Gastrocnemius medialis (tissue), 4 donors: ENCODE measurements at regions not wholly inside any gene's neighbourhood (a gene's known extent, or its start where the extent isn't known, plus 50 kb on each side); places are given as distances from the start of the nearest gene placed in this dataset.
A peak's percentile ranks its signal among the peaks of the same experiment; 100 is the strongest.

Source experiments
- ATAC-seq, 2 donors: fragments of 150-250 bp; one replicate each; pipeline ENCODE4 v1.9.1; 2016
- DNase-seq, 2 donors: peaks; one replicate each; pipeline ENCODE4 v3.0.0-alpha.2; 2019
- H3K27ac ChIP-seq, 4 donors: fragments of 200-600 bp; sonication (generic); 1 replicate in 1 of 4; 2 replicates in 3 of 4; pipeline ENCODE4 v1.5.1; 2016 to 2018; ENCODE audit warnings: mild to moderate bottlenecking in 2 of 4, moderate library complexity in 1 of 4
- H3K27me3 ChIP-seq, 3 donors: fragments of 200-600 bp; sonication (generic) in 2 of 3; 1 replicate in 1 of 3; 2 replicates in 2 of 3; pipeline versions ENCODE4 v1.5.1 to v1.6.0; 2016 to 2019; ENCODE audit warnings: mild to moderate bottlenecking in 1 of 3, moderate library complexity in 1 of 3
- H3K36me3 ChIP-seq, 2 donors: fragments of 200-600 bp; sonication (generic) in 1 of 2; one replicate each; pipeline ENCODE4 v1.5.1; 2017 to 2018
- H3K4me1 ChIP-seq, 2 donors: fragments of 200-600 bp; sonication (generic) in 1 of 2; one replicate each; pipeline ENCODE4 v1.5.1; 2016 to 2017; ENCODE audit warnings: mild to moderate bottlenecking in 2 of 2
- H3K4me3 ChIP-seq, 4 donors: fragments of 200-600 bp; sonication (generic) in 3 of 4; 1 replicate in 1 of 4; 2 replicates in 3 of 4; pipeline ENCODE4 v1.5.1; 2016 to 2019; ENCODE audit warnings: mild to moderate bottlenecking in 2 of 4
- H3K9me3 ChIP-seq, 3 donors: fragments of 200-600 bp; sonication (generic) in 2 of 3; 1 replicate in 1 of 3; 2 replicates in 2 of 3; pipeline ENCODE4 v1.5.1; 2016 to 2019
- POLR2A ChIP-seq, 2 donors: fragments of 450-650 bp; IDR thresholded peaks; one replicate each; pipeline ENCODE4 v1.6.1; 2017; ENCODE audit warnings: antibody characterized with exemption in 2 of 2, mild to moderate bottlenecking in 2 of 2, moderate library complexity in 2 of 2
- in situ Hi-C, 4 donors: fragments of 200-750 bp; cut with MboI; loops; one replicate each; pipeline versions ENCODE4 v1.15.0 to v1.8.0; 2017; ENCODE audit warnings: low sequenced_read_pairs in 4 of 4
- intact Hi-C: fragments of 100-400 bp; cut with DNase I; formaldehyde crosslinking; loops from one replicate; pipeline ENCODE4 v1.15.1; 2023; ENCODE audit warnings: low total_unique reads
- TF ChIP-seq, protein P1 (sequence below), 5 experiments: fragments of 450-650 bp in 3 of 5; fragments of 200-600 bp in 2 of 5; sonication (generic) in 2 of 5; IDR thresholded peaks in 4 of 5; conservative IDR thresholded peaks in 1 of 5; 1 replicate in 4 of 5; 2 replicates in 1 of 5; pipeline ENCODE4 v1.5.1; 2016 to 2019; ENCODE audit warnings: antibody characterized with exemption in 5 of 5, mild to moderate bottlenecking in 3 of 5, moderate library complexity in 3 of 5

DNA sequence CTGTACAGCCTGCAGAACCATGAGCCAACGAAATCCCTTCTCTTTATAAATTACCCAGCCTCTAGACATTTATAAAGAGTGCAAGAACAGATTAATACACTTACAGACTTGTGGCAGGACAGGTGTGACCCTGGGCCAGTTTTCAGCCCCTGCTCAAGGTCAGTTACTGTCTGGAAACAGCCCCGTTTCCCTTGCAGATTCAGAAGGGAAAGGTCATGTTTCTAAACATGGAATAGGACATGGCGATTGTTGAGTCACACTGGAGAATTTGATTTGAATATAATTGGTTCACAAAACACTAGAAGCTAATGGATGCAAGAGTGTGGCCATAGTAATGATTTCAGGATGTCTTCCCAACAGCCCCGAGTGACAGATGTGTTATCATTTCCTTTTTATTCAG is 248.8 kb downstream of the DLL1 start:
- intact Hi-C loops (loop anchor here (5.0 kb wide), 3 partner anchors 40 to 480 kb away; no protein-coding TSS in a partner anchor), in situ Hi-C loops (loop anchor here in 1 of 4 donors (25.0 kb wide), 1 partner anchor 245 kb away; the partner anchor contains the start of gene DLL1)
- DNase-seq (peak in 1 of 2 donors; percentile 42), ATAC-seq (peak; percentile 14 to 55)
- H3K27me3 ChIP-seq: no peaks in the 10 kb centered on the region
- no peak overlapping the region for H3K4me3 ChIP-seq
- peak overlapping the region in 3 of 4 donors; percentile 70 to 77 (median 77) for H3K27ac ChIP-seq
- H3K9me3 ChIP-seq: no peaks in the 10 kb centered on the region
- peaks cover 29 to 40% of the 10 kb centered on the region in 2 donors for H3K4me1 ChIP-seq
- H3K36me3 ChIP-seq: no peaks in the 10 kb centered on the region
- TF ChIP-seq POLR2A (IDR thresholded peaks at IDR 0.05): no peak
- TF ChIP-seq, protein P1, sequence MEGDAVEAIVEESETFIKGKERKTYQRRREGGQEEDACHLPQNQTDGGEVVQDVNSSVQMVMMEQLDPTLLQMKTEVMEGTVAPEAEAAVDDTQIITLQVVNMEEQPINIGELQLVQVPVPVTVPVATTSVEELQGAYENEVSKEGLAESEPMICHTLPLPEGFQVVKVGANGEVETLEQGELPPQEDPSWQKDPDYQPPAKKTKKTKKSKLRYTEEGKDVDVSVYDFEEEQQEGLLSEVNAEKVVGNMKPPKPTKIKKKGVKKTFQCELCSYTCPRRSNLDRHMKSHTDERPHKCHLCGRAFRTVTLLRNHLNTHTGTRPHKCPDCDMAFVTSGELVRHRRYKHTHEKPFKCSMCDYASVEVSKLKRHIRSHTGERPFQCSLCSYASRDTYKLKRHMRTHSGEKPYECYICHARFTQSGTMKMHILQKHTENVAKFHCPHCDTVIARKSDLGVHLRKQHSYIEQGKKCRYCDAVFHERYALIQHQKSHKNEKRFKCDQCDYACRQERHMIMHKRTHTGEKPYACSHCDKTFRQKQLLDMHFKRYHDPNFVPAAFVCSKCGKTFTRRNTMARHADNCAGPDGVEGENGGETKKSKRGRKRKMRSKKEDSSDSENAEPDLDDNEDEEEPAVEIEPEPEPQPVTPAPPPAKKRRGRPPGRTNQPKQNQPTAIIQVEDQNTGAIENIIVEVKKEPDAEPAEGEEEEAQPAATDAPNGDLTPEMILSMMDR (IDR thresholded peaks at IDR 0.05 in 4 of 5, conservative IDR thresholded peaks at IDR 0.05 in 1 of 5): no peak

DNA sequence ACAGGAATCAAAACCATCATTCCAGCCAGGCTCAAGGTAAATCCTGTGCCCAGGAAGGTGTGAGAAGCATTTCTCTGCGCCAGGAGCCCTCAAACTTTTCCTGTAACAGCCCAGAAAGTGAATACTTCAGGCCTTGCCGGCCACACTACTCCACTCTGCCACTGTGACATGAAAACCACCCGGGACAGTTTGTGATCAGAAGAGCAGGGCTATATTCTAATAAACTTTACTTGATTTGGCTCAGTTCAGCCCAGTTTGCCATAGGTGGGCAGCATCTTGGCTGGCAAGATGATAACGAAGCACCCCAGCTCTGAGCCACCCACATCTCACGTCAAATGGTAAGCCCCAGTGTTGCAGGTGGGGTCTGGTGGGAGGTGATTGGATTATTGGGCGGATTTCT is 249.4 kb downstream of the DLL1 start:
- TF ChIP-seq, protein P1 (IDR thresholded peaks at IDR 0.05 in 4 of 5, conservative IDR thresholded peaks at IDR 0.05 in 1 of 5): no peak
- no peak for TF ChIP-seq POLR2A (IDR thresholded peaks at IDR 0.05)
- Histone ChIP-seq H3K36me3 (no peaks in the 10 kb centered on the region), H3K9me3 (no peaks in the 10 kb centered on the region), H3K4me3 (no peak overlapping the region), H3K27me3 (no peaks in the 10 kb centered on the region), H3K27ac (peak overlapping the region in 3 of 4 donors; percentile 70 to 77 (median 77)), H3K4me1 (peaks cover 26 to 38% of the 10 kb centered on the region in 2 donors)
- intact Hi-C loops: loop anchor here (5.0 kb wide), 3 partner anchors 41 to 481 kb away; no protein-coding TSS in a partner anchor
- in situ Hi-C loops: loop anchor here in 1 of 4 donors (25.0 kb wide), 1 partner anchor 246 kb away; the partner anchor contains the start of gene DLL1
- ATAC-seq: no peak
- no peak for DNase-seq

DNA sequence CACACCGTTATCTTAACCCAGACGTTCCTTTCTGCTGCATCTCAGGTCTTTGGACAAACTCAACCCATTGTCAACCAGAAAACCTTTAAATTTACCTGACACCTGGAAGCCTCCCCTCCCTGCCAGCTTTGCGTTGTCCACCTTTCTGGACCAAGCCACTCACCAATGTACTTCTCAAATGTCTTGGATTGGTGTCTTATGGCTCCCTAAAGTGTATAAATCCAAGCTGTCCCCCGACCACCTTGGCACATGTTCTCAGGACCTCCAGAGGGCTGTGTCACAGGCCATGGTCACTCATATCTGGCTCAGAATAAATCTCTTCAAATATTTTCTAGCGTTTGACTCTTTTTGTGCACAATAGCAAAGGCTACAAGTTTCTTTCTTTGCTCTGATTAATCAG is 250.0 kb downstream of the DLL1 start:
- intact Hi-C loops: loop anchor here (5.0 kb wide), 3 partner anchors 41 to 481 kb away; no protein-coding TSS in a partner anchor
- DNase-seq: peak in 1 of 2 donors; percentile 2
- TF ChIP-seq, protein P1 (IDR thresholded peaks at IDR 0.05 in 4 of 5, conservative IDR thresholded peaks at IDR 0.05 in 1 of 5): no peak
- TF ChIP-seq POLR2A (IDR thresholded peaks at IDR 0.05): no peak
- Histone ChIP-seq H3K4me1 (peaks cover 23 to 34% of the 10 kb centered on the region in 2 donors), H3K9me3 (no peaks in the 10 kb centered on the region), H3K27me3 (no peaks in the 10 kb centered on the region), H3K27ac (no peak overlapping the region), H3K4me3 (no peak overlapping the region), H3K36me3 (no peaks in the 10 kb centered on the region)
- ATAC-seq: no peak
- in situ Hi-C loops: loop anchor here in 1 of 4 donors (25.0 kb wide), 1 partner anchor 246 kb away; the partner anchor contains the start of gene DLL1

DNA sequence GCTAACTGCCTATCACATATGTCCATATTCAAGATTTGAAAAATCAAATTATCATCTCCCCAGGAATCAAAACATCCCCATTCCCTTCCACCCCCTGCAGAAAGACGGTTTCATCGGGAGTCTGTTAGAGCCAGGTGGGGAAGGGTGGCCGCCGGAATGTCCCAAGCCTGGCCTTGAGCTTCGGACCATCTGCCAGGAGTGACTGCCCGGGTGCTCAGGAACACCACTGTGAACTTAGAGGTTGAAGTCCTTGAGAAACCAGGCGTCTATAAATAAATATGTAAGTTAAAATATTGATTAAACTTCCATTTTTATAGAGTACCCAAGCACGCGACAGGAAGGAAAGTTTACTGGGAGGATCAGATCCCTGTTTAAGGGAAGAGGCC is 250.8 kb downstream of the DLL1 start:
- H3K9me3 ChIP-seq: no peaks in the 10 kb centered on the region
- no peaks in the 10 kb centered on the region for H3K27me3 ChIP-seq
- H3K36me3 ChIP-seq: no peaks in the 10 kb centered on the region
- ATAC-seq: no peak
- DNase-seq: peak in 1 of 2 donors; percentile 3
- TF ChIP-seq, protein P1 (IDR thresholded peaks at IDR 0.05 in 4 of 5, conservative IDR thresholded peaks at IDR 0.05 in 1 of 5): no peak
- no peak for TF ChIP-seq POLR2A (IDR thresholded peaks at IDR 0.05)
- intact Hi-C loops: loop anchor here (5.0 kb wide), 3 partner anchors 42 to 482 kb away; no protein-coding TSS in a partner anchor
- in situ Hi-C loops: loop anchor here in 1 of 4 donors (25.0 kb wide), 1 partner anchor 247 kb away; the partner anchor contains the start of gene DLL1
- no peak overlapping the region for H3K4me3 ChIP-seq
- H3K4me1 ChIP-seq: peaks cover 22 to 34% of the 10 kb centered on the region in 2 donors
- no peak overlapping the region for H3K27ac ChIP-seq
